ENCODE measurements at regions not wholly inside any gene's neighbourhood (a gene's known extent, or its start where the extent isn't known, plus 50 kb on each side); places are given as distances from the start of the nearest gene placed in this dataset.
A peak's percentile ranks its signal among the peaks of the same experiment; 100 is the strongest.

GRCh38 chr7:115679976-115680375, 350.6 kb downstream of the TFEC start:
- TF ChIP-seq, protein P1, sequence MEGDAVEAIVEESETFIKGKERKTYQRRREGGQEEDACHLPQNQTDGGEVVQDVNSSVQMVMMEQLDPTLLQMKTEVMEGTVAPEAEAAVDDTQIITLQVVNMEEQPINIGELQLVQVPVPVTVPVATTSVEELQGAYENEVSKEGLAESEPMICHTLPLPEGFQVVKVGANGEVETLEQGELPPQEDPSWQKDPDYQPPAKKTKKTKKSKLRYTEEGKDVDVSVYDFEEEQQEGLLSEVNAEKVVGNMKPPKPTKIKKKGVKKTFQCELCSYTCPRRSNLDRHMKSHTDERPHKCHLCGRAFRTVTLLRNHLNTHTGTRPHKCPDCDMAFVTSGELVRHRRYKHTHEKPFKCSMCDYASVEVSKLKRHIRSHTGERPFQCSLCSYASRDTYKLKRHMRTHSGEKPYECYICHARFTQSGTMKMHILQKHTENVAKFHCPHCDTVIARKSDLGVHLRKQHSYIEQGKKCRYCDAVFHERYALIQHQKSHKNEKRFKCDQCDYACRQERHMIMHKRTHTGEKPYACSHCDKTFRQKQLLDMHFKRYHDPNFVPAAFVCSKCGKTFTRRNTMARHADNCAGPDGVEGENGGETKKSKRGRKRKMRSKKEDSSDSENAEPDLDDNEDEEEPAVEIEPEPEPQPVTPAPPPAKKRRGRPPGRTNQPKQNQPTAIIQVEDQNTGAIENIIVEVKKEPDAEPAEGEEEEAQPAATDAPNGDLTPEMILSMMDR (IDR thresholded peaks at IDR 0.05; ENCODE audit: low read depth, low read length) = peak; percentile 42

GRCh38 chr7:115679423-115679822, 351.1 kb downstream of the TFEC start:
- DNase-seq (ENCODE audit: low read depth in 2 of 2) = no peak
- TF ChIP-seq, protein P1 (IDR thresholded peaks at IDR 0.05; ENCODE audit: low read depth, low read length) = no peak
- H3K4me3 ChIP-seq (replicated peaks in 1 of 2; ENCODE audit: low read depth in 2 of 2, low read length in 2 of 2) = no peak overlapping the region

More at GRCh38 chr7:115679976-115680375, 350.6 kb downstream of the TFEC start:
- peak; percentile 51 to 74 for DNase-seq (ENCODE audit: low read depth in 2 of 2)
- H3K4me3 ChIP-seq (replicated peaks in 1 of 2; ENCODE audit: low read depth in 2 of 2, low read length in 2 of 2) = no peak overlapping the region

GRCh38 chr7:115678086-115678982, 352.2 kb downstream of the TFEC start:
- TF ChIP-seq, protein P1 (IDR thresholded peaks at IDR 0.05; ENCODE audit: low read depth, low read length) = no peak
- H3K4me3 ChIP-seq (replicated peaks in 1 of 2; ENCODE audit: low read depth in 2 of 2, low read length in 2 of 2) = no peak overlapping the region
- DNase-seq (ENCODE audit: low read depth in 2 of 2) = peak; percentile 4 to 48

- H3K4me3 ChIP-seq (replicated peaks in 1 of 2; ENCODE audit: low read depth in 2 of 2, low read length in 2 of 2) = no peak overlapping the region
- TF ChIP-seq, protein P1 (IDR thresholded peaks at IDR 0.05; ENCODE audit: low read depth, low read length) = no peak
- no peak for DNase-seq (ENCODE audit: low read depth in 2 of 2)
Observed at GRCh38 chr7:115676707-115677106, 353.9 kb downstream of the TFEC start.

DNA sequence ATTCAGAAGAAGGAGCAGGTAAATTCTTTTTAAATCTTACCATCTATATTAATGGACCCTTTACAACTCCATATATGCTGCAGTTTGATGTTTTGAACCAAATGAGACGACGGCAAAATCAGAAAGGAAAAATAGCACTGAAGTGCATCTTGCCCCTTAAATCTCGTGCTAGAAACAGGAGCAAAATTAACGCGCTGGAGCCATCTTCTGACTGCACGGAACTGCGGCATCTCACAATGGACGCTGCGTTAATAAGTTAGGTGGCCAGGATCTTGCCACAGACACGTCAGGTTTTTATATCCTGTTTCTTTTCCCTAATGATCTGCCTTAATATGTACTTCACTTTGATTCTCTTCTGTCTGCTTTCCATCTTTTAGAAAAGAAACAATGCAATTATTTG, 354.5 kb downstream of the TFEC start:
- TF ChIP-seq, protein P1 (IDR thresholded peaks at IDR 0.05; ENCODE audit: low read depth, low read length) = no peak
- DNase-seq (ENCODE audit: low read depth in 2 of 2) = peak; percentile 15 to 63
- H3K4me3 ChIP-seq (replicated peaks in 1 of 2; ENCODE audit: low read depth in 2 of 2, low read length in 2 of 2) = no peak overlapping the region

DNA sequence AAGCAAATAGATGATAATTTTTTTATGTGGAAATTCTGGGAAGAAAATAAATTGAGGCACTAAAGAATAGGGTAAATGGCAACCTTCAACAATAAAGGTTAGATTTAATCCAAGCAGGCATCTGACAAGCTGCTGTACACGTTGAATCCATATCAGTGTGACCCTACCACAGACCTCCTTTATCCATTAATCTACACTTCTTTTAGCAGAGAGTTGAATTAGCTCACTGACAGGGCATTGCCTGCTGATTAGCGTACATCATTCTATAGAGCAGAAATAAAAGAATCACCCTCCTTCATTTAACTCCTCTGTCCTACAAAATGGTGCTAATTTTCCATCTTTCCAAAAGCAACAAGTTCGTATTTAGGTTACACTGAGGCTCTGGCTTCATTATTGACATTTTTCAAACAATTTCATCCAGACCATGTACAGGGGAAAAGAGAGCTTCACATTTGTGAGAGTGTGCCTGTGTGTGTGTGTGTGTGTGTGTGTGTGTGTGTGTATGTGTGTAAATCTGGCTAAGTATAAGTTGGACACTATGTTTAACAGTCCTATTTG, 356.0 kb downstream of the TFEC start:
- H3K4me3 ChIP-seq (replicated peaks in 1 of 2; ENCODE audit: low read depth in 2 of 2, low read length in 2 of 2) = no peak overlapping the region
- TF ChIP-seq, protein P1 (IDR thresholded peaks at IDR 0.05; ENCODE audit: low read depth, low read length) = no peak
- no peak for DNase-seq (ENCODE audit: low read depth in 2 of 2)
